Gastroesophageal sphincter (tissue), 3 donors: ENCODE measurements at regions not wholly inside any gene's neighbourhood (a gene's known extent, or its start where the extent isn't known, plus 50 kb on each side); places are given as distances from the start of the nearest gene placed in this dataset.

Experiments
- CTCF ChIP-seq, 4 experiments: fragments of 200-600 bp in 2 of 4; fragments of 450-650 bp in 2 of 4; sonication (generic) in 1 of 4; IDR thresholded peaks; one replicate each; pipeline ENCODE4 v1.5.1; 2017 to 2019; ENCODE audit warnings: antibody characterized with exemption in 4 of 4, mild to moderate bottlenecking in 2 of 4, moderate library complexity in 2 of 4
- POLR2AphosphoS5 ChIP-seq: sonication (generic); formaldehyde crosslinking; IDR thresholded peaks from one replicate; pipeline ENCODE4 v1.6.1; 2017; ENCODE audit warnings: antibody characterized with exemption

DNA sequence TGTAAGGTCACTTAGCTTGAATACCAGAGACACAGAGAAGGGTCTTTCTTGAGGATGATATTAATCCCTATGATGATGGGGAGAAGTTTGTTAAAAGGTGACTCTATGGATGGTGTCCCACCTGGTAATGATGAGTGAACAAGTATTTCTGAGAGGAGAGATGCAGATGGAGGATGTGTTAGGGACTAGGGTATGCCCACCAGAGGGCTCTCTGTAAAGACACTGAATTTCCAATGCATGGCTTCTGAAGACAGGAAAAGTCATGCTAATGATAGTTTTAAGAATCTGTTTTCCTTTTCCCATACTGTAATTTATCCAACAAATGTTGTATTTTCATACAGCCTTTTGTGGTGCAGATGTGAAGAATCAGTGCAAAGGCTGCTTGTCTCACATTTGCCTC is 1250.9 kb upstream of the CELF2 start:
- TF ChIP-seq CTCF (IDR thresholded peaks at IDR 0.05) = no peak
- no peak for TF ChIP-seq POLR2AphosphoS5
